ENCODE measurements at regions not wholly inside any gene's neighbourhood (a gene's known extent, or its start where the extent isn't known, plus 50 kb on each side); places are given as distances from the start of the nearest gene placed in this dataset.

- TF ChIP-seq MAX (IDR thresholded peaks at IDR 0.05) (0 out of 2 replicates have a peak, but pooled peaks have one; percentile 12), FOXA1 (IDR thresholded peaks at IDR 0.05) (no peak), FOXA1 (CRISPR knock-in tag; IDR thresholded peaks at IDR 0.05) (peak; percentile 80), PAXIP1 (CRISPR knock-in tag; conservative IDR thresholded peaks at IDR 0.05) (0 out of 2 replicates have a peak, but pooled peaks have one; percentile 20), ZNF501 (CRISPR knock-in tag; IDR thresholded peaks at IDR 0.05) (peak; percentile 43; the same call in 1 of the 2 replicates), ZNF530 (CRISPR knock-in tag; IDR thresholded peaks at IDR 0.05; ENCODE audit: low read depth) (no peak), MIER2 (CRISPR knock-in tag; IDR thresholded peaks at IDR 0.05) (no peak), ZMAT3 (CRISPR knock-in tag; conservative IDR thresholded peaks at IDR 0.05) (peak; percentile 72; the same call in 1 of the 2 replicates), HMG20B (CRISPR knock-in tag; conservative IDR thresholded peaks at IDR 0.05) (0 out of 2 replicates have a peak, but pooled peaks have one; percentile 26), HNF1B (CRISPR knock-in tag; IDR thresholded peaks at IDR 0.05) (peak; percentile 40), ZBTB39 (CRISPR knock-in tag; IDR thresholded peaks at IDR 0.05) (no peak), EP300 (IDR thresholded peaks at IDR 0.05; ENCODE audit: low read depth in 2 of 2, low read length in 2 of 2) (peak in 1 of 2 experiments; percentile 35; a peak in 1 of 4 replicates), EP300 (CRISPR knock-in tag; IDR thresholded peaks at IDR 0.05; ENCODE audit: borderline replicate concordance) (no peak), ZMYM4 (CRISPR knock-in tag; IDR thresholded peaks at IDR 0.05) (no peak; the same call in 1 of the 2 replicates), TBX2 (CRISPR knock-in tag; IDR thresholded peaks at IDR 0.05; ENCODE audit: borderline replicate concordance) (0 out of 2 replicates have a peak, but pooled peaks have one; percentile 40), ZBTB8A (CRISPR knock-in tag; IDR thresholded peaks at IDR 0.05; ENCODE audit: borderline replicate concordance, low read depth) (no peak), CREM (IDR thresholded peaks at IDR 0.05) (no peak; the same call in 1 of the 2 replicates), CREM (CRISPR knock-in tag; IDR thresholded peaks at IDR 0.05) (no peak), ZNF776 (CRISPR knock-in tag; IDR thresholded peaks at IDR 0.05) (no peak), DZIP1 (CRISPR knock-in tag; IDR thresholded peaks at IDR 0.05) (no peak)
Observed at GRCh38 chr20:22466447-22467171, 117.8 kb downstream of the FOXA2 start (continued).

Measured in HepG2 (cell line).